NCI-H460 (cell line): ENCODE measurements at regions not wholly inside any gene's neighbourhood (a gene's known extent, or its start where the extent isn't known, plus 50 kb on each side); places are given as distances from the start of the nearest gene placed in this dataset.

Experiments
- DNase-seq: peaks from one replicate; pipeline ENCODE4 v3.0.0-alpha.2; 2016; ENCODE audit warnings: low read depth; ENCODE audit errors: extremely low read depth

- no peak for DNase-seq
Observed at GRCh38 chr7:33661430-33662160, 243.7 kb upstream of the BMPER start.

DNA sequence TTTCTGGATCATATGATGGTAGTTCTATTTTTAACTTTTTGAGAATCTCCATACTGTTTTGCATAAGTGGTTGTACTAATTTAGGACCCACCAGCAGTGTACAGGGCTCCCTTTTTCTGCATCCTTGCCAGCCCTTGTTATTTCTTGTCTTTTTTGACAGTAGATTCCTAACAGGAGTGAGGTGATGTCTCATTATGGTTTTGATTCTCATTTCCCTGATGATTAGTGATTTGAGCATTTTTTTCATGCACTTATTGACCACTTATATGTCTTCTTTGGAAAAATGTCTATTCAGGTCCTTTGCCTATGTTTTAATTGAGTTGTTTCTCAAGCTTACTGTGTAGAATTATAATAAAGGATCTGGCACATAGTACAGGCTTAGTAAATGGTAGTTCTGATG is 238.8 kb upstream of the BMPER start:
- DNase-seq = no peak

DNA sequence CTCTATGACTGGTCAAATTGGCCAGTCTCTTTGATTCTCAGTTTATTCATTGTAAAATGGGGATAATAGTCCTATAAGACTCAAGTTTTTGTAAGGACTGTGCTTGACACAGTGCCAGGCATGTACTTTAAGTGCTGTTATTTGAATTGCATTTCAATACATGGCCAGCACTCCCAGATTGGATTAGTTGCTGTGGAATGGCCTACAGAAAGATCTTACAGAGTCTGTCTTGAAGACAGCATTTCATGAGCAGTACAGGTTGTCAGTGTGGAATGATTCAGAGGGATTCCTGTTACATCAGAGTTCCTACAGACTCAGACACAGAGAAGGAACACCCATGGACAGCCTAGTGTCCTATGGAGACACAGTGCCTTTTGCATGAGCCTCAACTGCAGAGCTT is 238.1 kb upstream of the BMPER start:
- no peak for DNase-seq

DNA sequence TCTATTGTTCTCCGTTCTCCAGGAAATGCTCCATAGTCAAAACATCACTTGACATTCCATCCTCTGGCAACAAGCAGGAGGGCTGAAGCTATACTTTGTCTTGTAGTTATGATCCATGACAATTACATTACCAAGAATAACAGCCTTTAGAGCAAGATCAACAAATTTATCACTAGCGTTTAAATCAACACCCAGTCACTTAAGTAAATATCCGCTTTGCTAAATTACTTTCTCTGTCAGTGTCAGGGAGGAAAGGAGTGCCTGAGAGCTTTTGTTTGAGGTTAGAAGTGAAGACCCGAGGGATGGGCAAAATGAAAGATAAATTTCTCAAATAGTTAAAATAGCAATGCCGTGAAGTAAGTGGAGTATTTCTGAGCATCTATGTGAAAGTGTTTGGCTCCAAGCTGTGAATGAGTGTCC is 236.1 kb upstream of the BMPER start:
- peak; percentile 28 for DNase-seq

DNA sequence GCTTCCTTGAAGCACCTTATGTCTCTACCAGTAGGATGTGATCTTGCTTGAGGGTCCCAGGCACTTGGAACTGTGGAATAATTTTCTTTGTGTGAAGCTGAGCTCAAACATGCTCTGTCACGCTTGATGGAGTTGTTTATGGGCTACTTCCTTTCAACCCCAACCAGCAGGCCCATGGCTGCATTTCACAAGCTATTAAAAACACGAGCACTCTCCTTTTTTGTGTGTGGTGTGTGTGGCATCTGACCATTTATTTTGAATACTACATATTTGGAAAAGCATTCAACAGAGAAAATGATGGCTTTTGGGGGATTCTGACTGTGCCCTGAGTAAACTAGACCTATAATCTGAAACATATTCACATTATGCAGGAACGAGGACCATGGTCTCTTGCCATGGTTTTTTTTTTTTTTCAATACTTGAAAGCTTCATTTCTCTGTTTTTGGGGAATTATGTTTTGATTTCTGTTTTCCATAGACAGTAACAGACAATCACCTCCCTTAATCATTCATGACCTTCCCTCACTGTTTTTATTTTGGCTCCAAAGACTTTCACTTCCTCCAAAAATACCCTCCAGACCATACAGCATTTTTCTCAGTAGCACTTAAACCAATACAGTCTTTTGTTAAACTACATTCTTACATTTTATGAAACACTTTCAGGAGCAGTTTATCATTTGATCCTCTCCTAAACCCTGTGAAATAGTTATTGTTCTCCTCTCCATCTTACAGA is 233.6 kb upstream of the BMPER start:
- no peak for DNase-seq

GRCh38 chr7:33673029-33673700 is 232.2 kb upstream of the BMPER start:
- DNase-seq = no peak

DNA sequence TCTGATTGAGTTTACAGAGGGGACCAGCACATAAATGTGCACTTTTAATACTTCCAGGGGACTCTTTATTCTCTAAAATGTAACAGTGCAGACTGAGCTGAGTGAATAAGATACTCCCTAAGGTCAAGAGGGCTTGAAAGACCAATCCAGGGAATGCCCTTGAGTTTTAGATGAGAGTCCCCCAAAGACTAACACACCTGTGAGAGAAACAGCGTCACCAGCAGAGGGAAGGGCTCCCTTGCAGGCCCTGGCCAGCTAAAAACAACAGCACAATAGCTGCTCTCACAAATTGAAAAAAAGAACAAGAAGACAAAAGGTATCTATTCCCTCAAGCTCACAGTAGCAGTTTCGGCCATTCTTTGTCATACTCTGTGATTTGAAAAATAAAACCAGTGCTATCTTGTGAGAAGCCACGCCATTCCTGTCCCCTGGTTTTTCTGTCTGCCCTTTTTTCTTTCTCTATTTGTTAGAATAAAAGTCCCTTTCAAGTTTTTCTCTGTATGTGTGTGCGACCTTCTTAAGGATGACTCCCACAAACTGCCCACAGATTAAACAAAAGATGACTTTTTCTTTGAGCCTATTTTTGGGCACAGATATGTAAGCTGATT is 230.4 kb upstream of the BMPER start:
- DNase-seq = no peak

GRCh38 chr7:33677556-33677955 is 227.8 kb upstream of the BMPER start:
- DNase-seq = no peak

GRCh38 chr7:33678569-33679335 is 226.6 kb upstream of the BMPER start:
- no peak for DNase-seq

- no peak for DNase-seq
Observed at GRCh38 chr7:33680682-33681081, 224.7 kb upstream of the BMPER start.

DNA sequence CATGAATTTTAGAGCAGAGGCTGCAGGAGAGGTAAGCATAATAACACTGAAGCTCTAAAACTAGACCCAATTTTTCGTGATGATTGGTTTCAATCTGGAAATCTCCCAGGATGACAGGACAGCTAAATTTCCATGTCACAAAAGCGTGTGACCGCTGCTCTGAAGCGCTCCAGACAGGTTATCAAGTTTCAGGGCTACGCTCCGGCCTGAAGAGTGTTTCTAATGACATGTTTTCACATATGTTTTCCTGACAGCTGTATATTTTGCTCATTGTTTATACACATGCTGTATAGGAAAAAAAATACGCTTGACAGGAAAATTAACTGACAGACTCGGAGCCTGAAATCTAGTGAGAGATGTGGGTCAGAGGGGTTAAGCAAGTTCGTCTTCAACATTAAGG is 219.8 kb upstream of the BMPER start:
- no peak for DNase-seq

- no peak for DNase-seq
Observed at GRCh38 chr7:33685981-33686683, 219.2 kb upstream of the BMPER start.

- no peak for DNase-seq
Observed at GRCh38 chr7:33687625-33688024, 217.7 kb upstream of the BMPER start.

DNA sequence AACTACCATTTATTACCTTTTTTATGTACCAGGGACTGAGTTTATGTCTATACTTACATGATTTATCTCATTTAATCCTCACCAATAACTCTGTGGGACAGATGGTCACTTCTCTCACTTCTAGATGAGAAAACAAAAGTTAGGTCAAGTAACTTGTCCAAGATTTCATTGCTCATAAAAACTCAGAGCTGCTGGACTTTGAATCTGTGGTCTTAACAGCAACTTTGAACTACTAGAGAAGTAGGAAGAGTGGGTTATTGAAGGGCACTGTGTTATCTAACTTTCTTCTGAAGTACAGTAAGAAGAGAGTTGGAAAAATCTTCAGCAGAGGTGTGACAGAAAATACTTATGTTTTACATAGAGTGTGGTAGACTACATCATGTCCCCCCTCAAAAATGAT is 214.2 kb upstream of the BMPER start:
- DNase-seq = no peak

DNA sequence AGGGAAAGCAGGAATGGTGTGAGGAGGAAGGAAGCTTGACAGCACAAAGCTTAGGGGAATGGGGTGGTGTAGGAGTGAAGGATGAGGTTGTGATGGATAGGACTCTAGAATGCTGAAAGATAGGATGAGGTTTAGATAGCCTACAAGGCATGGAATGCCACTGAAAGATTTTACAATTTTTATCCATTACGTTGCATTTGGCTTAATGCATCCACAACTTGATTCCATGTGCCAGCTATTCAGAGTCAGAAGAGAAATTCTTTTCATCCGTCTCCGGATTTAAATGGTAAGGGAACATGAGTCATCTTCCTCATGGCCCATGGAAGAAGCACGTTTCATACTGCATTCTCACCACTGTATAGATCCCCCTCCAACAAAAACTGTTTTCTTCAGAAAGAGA is 212.4 kb upstream of the BMPER start:
- no peak for DNase-seq

DNA sequence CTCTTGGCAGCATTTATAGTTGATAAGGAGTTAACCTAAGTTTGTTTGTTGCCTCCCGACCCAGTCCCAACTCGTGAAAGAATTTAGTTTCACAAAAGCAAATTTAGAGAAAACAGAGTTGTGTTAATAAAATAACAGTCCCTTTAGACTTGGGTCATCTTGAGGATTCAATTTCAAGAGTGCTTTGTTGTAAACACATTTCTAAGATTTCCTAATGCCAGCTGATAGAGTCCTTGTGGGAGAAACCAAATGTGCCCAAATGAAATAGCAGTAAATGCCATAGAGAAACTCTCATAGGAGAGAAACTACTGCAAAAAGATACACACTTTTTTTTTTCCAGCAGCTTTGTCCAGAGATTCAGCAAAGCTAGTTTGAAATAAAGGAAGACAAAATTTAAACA is 211.3 kb upstream of the BMPER start:
- DNase-seq = no peak

GRCh38 chr7:33697616-33698015 is 207.7 kb upstream of the BMPER start:
- no peak for DNase-seq

- no peak for DNase-seq
Observed at GRCh38 chr7:33698041-33698440, 207.3 kb upstream of the BMPER start.

DNA sequence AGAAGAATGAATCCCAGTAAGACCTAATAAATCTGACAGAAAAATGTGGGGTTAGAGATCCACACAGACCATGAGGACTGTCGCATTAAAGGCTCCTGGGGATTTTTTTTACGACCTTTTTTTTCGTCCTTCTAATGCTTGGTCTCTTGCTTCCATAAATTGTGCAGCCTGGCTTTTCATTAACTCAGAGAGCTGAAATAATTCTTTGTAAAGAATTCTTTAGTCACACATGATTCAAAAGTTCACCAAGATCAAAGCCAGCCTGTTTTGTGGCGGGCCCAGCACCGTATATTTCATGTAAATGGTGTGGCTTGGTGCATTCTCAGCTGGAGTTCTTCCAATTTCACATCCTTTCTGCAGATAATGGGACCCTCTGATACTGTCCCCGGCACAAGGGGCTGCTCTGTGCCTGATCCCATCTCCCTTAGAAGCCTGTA is 206.6 kb upstream of the BMPER start:
- no peak for DNase-seq
